B cell (primary cell): ENCODE measurements at regions not wholly inside any gene's neighbourhood (a gene's known extent, or its start where the extent isn't known, plus 50 kb on each side); places are given as distances from the start of the nearest gene placed in this dataset.
"Not testable (repeated sequence)": the region's sequence is repeated elsewhere in the genome, so short reads cannot be mapped to it uniquely, and the experiment has no call there.

Experiments used
- ATAC-seq: fragments of 200-7000 bp; cut with Tn5 transposase; one replicate; pipeline ENCODE4 v1.10.0; 2021; ENCODE audit warnings: low read depth, mild to moderate bottlenecking, moderate number of reproducible peaks, moderate library complexity
- CTCF ChIA-PET: fragments of 350-600 bp; sonication (Branson Sonifier 250); formaldehyde crosslinking; loops from one replicate; lab custom pipeline; 2021; ENCODE audit warnings: antibody characterized with exemption, inconsistent platforms; lab: Charles Lee
- POLR2A ChIA-PET: fragments of 350-600 bp; sonication (Branson Sonifier 250); formaldehyde crosslinking; loops from one replicate; lab custom pipeline; 2021; ENCODE audit warnings: antibody characterized with exemption; lab: Charles Lee
- DNase-seq: peaks from one replicate; pipeline ENCODE4 v3.0.0; 2013
- H2AFZ ChIP-seq: 2 replicates; pipeline ENCODE4 v1.6.1; 2012; ENCODE audit warnings: mild to moderate bottlenecking, low read depth, low read length; ENCODE audit not compliant: insufficient read depth, poor library complexity, severe bottlenecking
- H3K27ac ChIP-seq, 2 donors: 1 replicate in 1 of 2; 2 replicates in 1 of 2; pipeline ENCODE4 v1.5.1; 2012 to 2013; ENCODE audit warnings: low read length in 2 of 2, mild to moderate bottlenecking in 2 of 2, moderate library complexity in 1 of 2
- H3K27me3 ChIP-seq, 4 experiments: fragments of 200-600 bp in 1 of 4; sonication (generic) in 1 of 4; replicated peaks in 1 of 4; 1 replicate in 2 of 4; 2 replicates in 2 of 4; pipeline versions ENCODE4 v1.6.1 to v1.7.0; 2013 to 2016; ENCODE audit warnings: low read length in 3 of 4, mild to moderate bottlenecking in 2 of 4, mixed read lengths in 1 of 4, moderate library complexity in 1 of 4; ENCODE audit not compliant: insufficient read depth in 4 of 4, control insufficient read depth in 3 of 4; ENCODE audit errors: control extremely low read depth in 1 of 4
- H3K36me3 ChIP-seq, 2 experiments: replicated peaks in 1 of 2; 1 replicate in 1 of 2; 2 replicates in 1 of 2; pipeline versions ENCODE4 v1.6.1 to v1.7.1; 2013; ENCODE audit warnings: low read length in 1 of 2; ENCODE audit not compliant: insufficient read depth in 2 of 2, control insufficient read depth in 1 of 2; ENCODE audit errors: control extremely low read depth in 1 of 2, extremely low read depth in 1 of 2
- H3K4me1 ChIP-seq, 2 donors: fragments of 200-600 bp in 1 of 2; sonication (generic) in 1 of 2; 1 replicate in 1 of 2; 2 replicates in 1 of 2; pipeline versions ENCODE4 v1.5.1 to v1.6.1; 2013 to 2017; ENCODE audit warnings: low read length in 2 of 2; ENCODE audit not compliant: control insufficient read depth in 2 of 2, insufficient read depth in 2 of 2
- H3K4me2 ChIP-seq: replicated peaks from 2 replicates; pipeline ENCODE3; 2012; ENCODE audit warnings: mild to moderate bottlenecking, low read depth, low read length; ENCODE audit not compliant: poor library complexity, severe bottlenecking
- H3K4me3 ChIP-seq, 5 experiments: fragments of 200-600 bp in 1 of 5; sonication (generic) in 1 of 5; 1 replicate in 3 of 5; 2 replicates in 2 of 5; pipeline versions ENCODE4 v1.5.1 to v1.7.0; 2011 to 2016; ENCODE audit warnings: low read length in 4 of 5, mild to moderate bottlenecking in 4 of 5, low read depth in 2 of 5, control low read depth in 1 of 5, moderate library complexity in 1 of 5; ENCODE audit not compliant: insufficient read depth in 1 of 5; ENCODE audit errors: control extremely low read depth in 1 of 5, extremely low read depth in 1 of 5
- H3K79me2 ChIP-seq: fragments of 200-600 bp; sonication (generic); one replicate; pipeline ENCODE4 v1.6.0; 2016; ENCODE audit warnings: low read length; ENCODE audit not compliant: control insufficient read depth, insufficient read depth
- H3K9ac ChIP-seq: fragments of 200-600 bp; sonication (generic); 2 replicates; pipeline ENCODE4 v1.6.1; 2017; ENCODE audit warnings: mild to moderate bottlenecking, low read length, moderate library complexity
- H3K9me3 ChIP-seq, 3 donors: one replicate each; pipeline versions ENCODE4 v1.6.1 to v1.7.1; 2013; ENCODE audit warnings: low read length in 2 of 3; ENCODE audit not compliant: control insufficient read depth in 2 of 3, insufficient read depth in 1 of 3; ENCODE audit errors: control extremely low read depth in 1 of 3
- H4K20me1 ChIP-seq: 2 replicates; pipeline ENCODE4 v1.6.0; 2012; ENCODE audit warnings: mild to moderate bottlenecking, low read length; ENCODE audit not compliant: insufficient read depth, control insufficient read depth, poor library complexity, severe bottlenecking
- H3K27ac Mint-ChIP-seq: one replicate; pipeline ENCODE4 v1.8.0; 2021; ENCODE audit warnings: mixed read lengths
- H3K27me3 Mint-ChIP-seq: one replicate; pipeline ENCODE4 v1.8.0; 2021; ENCODE audit warnings: mixed read lengths
- H3K4me1 Mint-ChIP-seq: one replicate; pipeline ENCODE4 v1.8.0; 2021; ENCODE audit warnings: mixed read lengths
- H3K4me3 Mint-ChIP-seq: one replicate; pipeline ENCODE4 v1.8.0; 2021; ENCODE audit warnings: mixed read lengths
- H3K9me3 Mint-ChIP-seq: one replicate; pipeline ENCODE4 v1.8.0; 2022; ENCODE audit warnings: mixed read lengths; ENCODE audit not compliant: insufficient read depth
- EZH2 ChIP-seq: IDR thresholded peaks from 2 replicates; pipeline ENCODE4 v1.6.1; 2012; ENCODE audit warnings: borderline replicate concordance, low read depth, mild to moderate bottlenecking, moderate library complexity, low read length; ENCODE audit not compliant: insufficient read depth, poor library complexity, severe bottlenecking
- WGBS: methylation state at CpG from one replicate; pipeline ENCODE4 v1.1.5; 2013; ENCODE audit warnings: missing lambda C conversion rate; ENCODE audit not compliant: insufficient coverage; 5-methylcytosine and 5-hydroxymethylcytosine counted together
- intact Hi-C: fragments of 100-400 bp; cut with micrococcal nuclease; formaldehyde crosslinking; loops from one replicate; pipeline ENCODE4 v1.10.0; 2022
- TF ChIP-seq, protein P1 (sequence below): fragments of 200-600 bp; IDR thresholded peaks from one replicate; pipeline ENCODE4 v1.8.0; 2022; ENCODE audit warnings: antibody characterized with exemption, mild to moderate bottlenecking

DNA sequence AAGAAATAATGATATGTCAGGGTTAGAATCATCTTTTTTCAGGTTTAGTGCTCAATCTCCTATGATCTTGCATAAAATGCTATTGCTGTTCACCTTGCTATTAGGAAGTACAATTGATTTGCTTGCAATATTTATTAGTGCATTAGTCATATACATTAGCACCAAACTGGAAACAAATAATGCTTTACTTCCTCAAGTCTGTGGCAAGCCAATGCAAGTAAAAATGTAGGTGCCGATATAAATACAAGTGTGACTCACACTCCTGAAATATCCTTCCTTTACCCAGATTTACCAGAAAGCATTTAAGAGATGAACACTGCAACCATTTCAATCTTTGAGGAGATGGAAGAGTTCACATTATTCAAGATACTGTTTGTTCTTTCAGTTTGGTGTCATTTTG lies 1487.7 kb upstream of the ADGRL3 start:
- H3K27ac ChIP-seq = no peak overlapping the region
- Mint-ChIP-seq H3K27me3 (no peaks in the 10 kb centered on the region), H3K9me3 (no peaks in the 10 kb centered on the region), H3K4me1 (no peaks in the 10 kb centered on the region), H3K4me3 (no peak overlapping the region), H3K27ac (no peak overlapping the region)
- ChIA-PET CTCF (no interaction called here), POLR2A (no interaction called here)
- no peak overlapping the region for H3K4me2 ChIP-seq
- H3K79me2 ChIP-seq = no peaks in the 10 kb centered on the region
- H4K20me1 ChIP-seq = no peaks in the 10 kb centered on the region
- intact Hi-C loops = no loop called here
- no peak overlapping the region for H3K9ac ChIP-seq
- H3K4me3 ChIP-seq = no peak overlapping the region
- no peak overlapping the region for H2AFZ ChIP-seq
- no CpG with 5 or more reads among the region's 1 CpG for whole genome bisulfite sequencing
- H3K4me1 ChIP-seq = no peaks in the 10 kb centered on the region
- DNase-seq (no peak), ATAC-seq (no peak)
- H3K9me3 ChIP-seq = no peaks in the 10 kb centered on the region
- no peaks in the 10 kb centered on the region for H3K27me3 ChIP-seq
- no peaks in the 10 kb centered on the region for H3K36me3 ChIP-seq
- TF ChIP-seq EZH2 = no peak
- TF ChIP-seq, protein P1, sequence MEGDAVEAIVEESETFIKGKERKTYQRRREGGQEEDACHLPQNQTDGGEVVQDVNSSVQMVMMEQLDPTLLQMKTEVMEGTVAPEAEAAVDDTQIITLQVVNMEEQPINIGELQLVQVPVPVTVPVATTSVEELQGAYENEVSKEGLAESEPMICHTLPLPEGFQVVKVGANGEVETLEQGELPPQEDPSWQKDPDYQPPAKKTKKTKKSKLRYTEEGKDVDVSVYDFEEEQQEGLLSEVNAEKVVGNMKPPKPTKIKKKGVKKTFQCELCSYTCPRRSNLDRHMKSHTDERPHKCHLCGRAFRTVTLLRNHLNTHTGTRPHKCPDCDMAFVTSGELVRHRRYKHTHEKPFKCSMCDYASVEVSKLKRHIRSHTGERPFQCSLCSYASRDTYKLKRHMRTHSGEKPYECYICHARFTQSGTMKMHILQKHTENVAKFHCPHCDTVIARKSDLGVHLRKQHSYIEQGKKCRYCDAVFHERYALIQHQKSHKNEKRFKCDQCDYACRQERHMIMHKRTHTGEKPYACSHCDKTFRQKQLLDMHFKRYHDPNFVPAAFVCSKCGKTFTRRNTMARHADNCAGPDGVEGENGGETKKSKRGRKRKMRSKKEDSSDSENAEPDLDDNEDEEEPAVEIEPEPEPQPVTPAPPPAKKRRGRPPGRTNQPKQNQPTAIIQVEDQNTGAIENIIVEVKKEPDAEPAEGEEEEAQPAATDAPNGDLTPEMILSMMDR = no peak

DNA sequence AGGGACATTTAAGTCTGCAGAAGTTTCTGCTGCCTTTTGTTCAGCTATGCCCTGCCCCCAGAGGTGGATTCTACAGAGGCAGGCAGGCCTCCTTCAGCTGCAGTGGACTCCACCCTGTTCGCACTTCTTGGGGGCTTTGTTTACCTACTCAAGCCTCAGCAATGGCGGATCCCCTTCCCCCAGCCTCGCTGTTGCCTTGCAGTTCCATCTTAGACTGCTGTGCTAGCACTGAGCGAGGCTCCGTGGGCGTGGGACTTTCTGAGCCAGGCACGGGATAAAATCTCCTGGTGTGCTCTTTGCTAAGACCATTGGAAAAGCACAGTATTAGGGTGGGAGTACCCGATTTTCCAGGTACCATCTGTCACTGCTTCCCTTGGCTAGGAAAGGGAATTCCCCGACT lies 1475.8 kb upstream of the ADGRL3 start:
- H3K79me2 ChIP-seq, H3K27me3 Mint-ChIP-seq, H4K20me1 ChIP-seq, H3K9me3 Mint-ChIP-seq, DNase-seq, H2AFZ ChIP-seq, H3K27ac ChIP-seq, ATAC-seq, CTCF ChIA-PET, intact Hi-C loops, H3K4me3 Mint-ChIP-seq, H3K4me1 ChIP-seq, H3K4me1 Mint-ChIP-seq, H3K9ac ChIP-seq, H3K4me2 ChIP-seq, H3K27ac Mint-ChIP-seq, H3K4me3 ChIP-seq, H3K27me3 ChIP-seq, H3K9me3 ChIP-seq, H3K36me3 ChIP-seq, POLR2A ChIA-PET: not testable (repeated sequence)
- WGBS = 87% methylated on average over 9 of the region's 9 CpGs
